NCI-H1048 (cell line): ENCODE measurements at regions not wholly inside any gene's neighbourhood (a gene's known extent, or its start where the extent isn't known, plus 50 kb on each side); places are given as distances from the start of the nearest gene placed in this dataset.

ENCODE experiments used
- DNase-seq: peaks from one replicate; lab custom pipeline; 2025; lab: John Stamatoyannopoulos, UW

DNA sequence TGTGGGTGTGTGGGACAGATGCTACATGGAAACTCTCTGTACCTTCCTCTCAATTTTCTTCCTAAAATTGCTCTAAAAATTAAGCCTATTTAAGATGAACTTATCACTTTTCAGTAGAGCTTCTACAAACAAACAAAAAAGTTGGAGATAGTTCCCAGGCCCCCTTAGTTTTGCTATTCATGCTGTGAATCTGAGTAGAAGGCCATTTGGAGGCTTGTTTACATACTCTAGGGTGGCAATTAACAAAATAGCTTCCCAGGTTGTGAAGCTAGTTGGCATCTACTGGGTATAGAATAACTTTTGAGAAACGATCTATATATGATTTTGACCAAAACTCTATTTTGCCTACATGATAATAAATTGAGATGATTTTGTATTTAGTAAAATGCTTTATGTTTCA, 541.4 kb upstream of the B3GALT2 start:
- DNase-seq: no peak

DNA sequence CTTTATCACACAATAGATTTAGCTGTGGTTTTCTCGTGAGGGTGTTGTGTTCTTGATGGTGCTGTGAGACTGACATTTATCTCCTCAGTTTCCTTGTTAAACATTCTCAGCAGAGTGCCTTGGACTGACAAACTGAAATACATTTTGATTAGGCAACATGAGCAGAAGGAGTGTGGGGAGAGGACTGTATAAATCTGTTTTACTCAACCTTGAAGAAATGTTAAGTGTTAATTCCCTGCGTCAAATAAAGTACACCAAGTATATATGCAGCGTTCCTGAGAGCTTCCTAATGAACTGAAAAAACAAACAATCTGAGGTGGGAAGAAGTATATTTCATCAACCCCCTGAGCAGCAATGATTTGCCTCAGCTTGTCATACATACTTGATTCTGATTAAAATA, 540.3 kb upstream of the B3GALT2 start:
- no peak for DNase-seq

DNA sequence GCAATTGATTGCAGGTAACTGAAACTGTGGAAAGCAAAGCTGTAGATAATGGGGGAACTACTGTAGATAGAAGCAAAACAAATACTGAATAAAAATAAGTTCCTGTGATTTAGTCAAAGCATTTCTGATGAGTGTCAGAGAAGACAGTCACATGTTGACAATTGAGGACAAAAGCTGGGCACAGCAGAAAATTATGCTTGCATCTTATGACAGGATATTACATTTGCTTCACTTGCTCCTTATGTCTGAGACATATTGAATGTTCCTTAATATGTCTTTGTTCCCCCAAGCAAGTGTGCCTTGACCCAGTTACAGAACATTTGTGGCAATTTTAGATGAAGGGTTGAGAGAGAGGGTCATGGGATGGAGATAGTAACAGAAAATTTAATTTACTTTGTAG, 526.0 kb upstream of the B3GALT2 start:
- DNase-seq: no peak

GRCh38 chr1:193709607-193710006, 523.2 kb upstream of the B3GALT2 start:
- no peak for DNase-seq

DNA sequence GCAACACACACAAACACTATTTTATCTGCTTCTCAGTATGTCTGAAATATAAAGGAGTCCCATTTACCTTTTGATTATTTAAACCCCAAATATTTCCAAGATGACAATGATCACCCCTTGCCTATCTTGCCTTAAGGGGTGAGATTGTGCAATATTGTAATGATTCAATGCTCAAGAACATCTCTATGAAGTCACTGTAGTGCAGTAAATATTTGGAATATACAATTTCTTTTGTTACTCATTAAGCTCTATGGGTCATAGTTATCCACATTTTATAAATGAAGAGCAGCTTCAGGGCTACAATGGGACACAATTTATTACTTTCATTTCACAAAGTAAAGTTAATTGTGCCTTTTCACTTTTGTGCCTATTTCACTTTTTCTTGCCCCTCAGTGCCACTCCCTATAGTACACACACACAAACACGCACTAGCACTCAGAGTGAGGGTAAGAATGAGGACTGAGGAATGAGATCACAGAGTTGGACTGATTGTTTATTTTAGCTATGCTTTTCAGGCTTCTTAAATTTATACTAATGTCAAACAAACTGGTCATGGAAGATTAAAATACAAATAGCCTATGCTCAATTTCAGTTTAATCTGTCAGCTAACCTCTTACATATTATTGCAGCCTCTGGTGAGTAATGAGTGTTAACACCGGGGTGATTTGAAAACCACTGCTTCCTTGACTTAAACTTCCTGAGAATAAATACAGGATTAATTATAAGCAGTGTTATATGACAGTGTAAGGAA, 521.0 kb upstream of the B3GALT2 start:
- no peak for DNase-seq

DNA sequence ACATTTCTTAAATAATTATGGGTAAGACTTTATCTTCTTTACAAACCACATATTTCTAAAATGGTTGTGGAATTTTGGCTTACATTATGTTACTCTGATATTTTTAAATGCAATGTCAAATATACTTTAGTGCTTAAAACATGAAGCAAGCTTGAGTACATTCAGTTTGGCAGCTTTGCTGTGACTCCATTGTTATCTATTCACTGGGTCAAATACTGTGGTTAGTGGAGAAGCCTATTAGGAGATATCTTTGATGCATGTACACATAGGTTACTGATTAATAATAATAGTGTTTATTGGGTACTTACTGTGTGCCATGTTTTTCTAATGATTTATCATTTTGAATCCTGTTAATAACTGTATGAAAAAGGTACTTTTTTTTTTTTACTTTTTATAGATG, 520.4 kb upstream of the B3GALT2 start:
- no peak for DNase-seq

- no peak for DNase-seq
Measured at GRCh38 chr1:193705554-193705981, 519.2 kb upstream of the B3GALT2 start.

GRCh38 chr1:193703655-193704054, 517.2 kb upstream of the B3GALT2 start:
- DNase-seq: no peak

DNA sequence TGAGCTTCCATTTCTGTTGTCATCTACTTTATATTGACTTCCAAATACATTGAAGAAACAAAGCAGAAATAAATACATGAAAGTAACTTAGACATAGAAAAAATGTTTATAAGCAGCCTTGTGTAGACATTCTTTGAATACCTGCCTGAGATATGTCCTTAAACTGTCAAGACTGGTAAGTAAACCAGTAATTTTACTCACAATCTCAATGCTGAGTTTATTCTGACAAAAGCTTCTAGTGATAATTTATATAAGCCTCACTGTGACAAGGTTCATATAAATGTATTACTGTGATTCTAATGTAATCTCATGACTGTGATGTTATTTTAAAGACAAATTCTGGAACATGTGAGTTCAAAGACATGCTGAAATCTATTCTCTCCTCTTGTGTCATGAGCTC, 516.7 kb upstream of the B3GALT2 start:
- no peak for DNase-seq

- DNase-seq: no peak
Measured at GRCh38 chr1:193701759-193702158, 515.3 kb upstream of the B3GALT2 start.

DNA sequence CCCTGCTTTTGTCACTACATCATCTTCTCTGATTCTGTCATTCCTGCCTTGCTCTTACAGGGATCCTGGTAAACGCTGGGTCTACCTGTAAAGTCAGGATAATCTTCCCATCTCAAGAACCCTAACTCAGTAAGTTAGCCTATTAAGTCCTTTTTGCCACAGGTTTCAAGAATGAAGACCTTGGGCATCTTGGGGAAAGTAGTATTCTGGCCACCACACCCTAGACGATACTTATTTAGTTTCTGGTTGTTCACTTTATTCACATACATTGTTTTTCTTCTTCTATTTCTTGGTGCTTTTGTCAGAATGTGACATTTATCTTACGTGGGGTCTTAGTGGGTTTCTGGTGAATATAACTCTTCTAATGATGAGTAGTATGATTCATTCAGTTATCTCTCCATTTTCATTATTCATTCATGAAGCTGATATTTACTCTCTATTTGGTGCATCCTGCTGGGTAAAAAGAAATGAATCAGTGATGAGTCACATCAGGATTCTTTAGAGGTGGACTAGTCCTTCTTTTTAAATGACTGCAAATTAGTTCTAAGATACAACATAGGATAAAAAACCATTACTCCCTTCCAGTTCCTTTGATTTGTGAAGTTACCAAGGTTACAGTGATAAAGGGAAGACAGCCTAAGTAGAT, 514.4 kb upstream of the B3GALT2 start:
- DNase-seq: no peak

GRCh38 chr1:193699261-193699660, 512.8 kb upstream of the B3GALT2 start:
- no peak for DNase-seq

DNA sequence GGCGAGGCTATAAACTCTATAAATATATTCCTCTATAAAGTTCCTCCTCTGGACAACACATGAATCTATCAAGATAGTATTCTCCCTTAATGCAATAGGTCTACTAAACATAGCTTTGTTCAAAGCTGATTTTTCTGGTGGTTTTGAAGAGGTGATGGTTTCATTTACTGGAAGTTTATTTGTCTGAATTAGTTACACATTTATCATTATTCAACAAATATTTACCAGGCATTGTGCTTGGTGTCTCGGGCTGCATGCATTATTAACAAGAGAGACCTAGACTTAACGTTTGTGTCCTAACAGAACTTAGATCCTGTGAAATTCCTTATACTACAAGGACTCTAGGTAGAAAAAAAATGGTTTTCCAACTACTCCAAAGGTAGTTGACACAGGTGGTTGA, 511.4 kb upstream of the B3GALT2 start:
- DNase-seq: no peak

GRCh38 chr1:193697115-193697762, 510.8 kb upstream of the B3GALT2 start:
- no peak for DNase-seq

- DNase-seq: no peak
Measured at GRCh38 chr1:193694741-193695140, 508.3 kb upstream of the B3GALT2 start.

GRCh38 chr1:193685986-193686385, 499.6 kb upstream of the B3GALT2 start:
- no peak for DNase-seq

DNA sequence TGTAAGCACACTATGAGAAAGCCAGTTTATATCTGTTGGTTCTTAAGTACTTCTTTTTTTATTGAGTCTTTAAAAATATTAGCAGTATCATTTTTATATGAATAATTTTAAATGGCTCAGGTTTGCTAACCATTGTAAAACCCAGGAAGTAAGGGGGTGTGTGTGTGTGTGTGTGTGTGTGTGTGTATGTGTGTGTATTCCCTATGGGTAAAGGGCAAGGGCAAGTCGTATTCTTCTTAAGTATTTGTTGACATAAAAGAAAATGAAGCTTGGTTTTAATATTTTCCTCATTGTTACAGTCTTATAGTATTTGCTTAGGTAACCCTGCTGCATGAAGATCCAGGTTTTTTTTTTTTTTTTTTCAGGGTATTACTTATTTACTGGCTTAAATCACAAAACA, 495.0 kb upstream of the B3GALT2 start:
- DNase-seq: no peak

- no peak for DNase-seq
Measured at GRCh38 chr1:193680924-193681316, 494.5 kb upstream of the B3GALT2 start.

- no peak for DNase-seq
Measured at GRCh38 chr1:193680247-193680923, 494.0 kb upstream of the B3GALT2 start.

- DNase-seq: no peak
Measured at GRCh38 chr1:193677874-193678273, 491.5 kb upstream of the B3GALT2 start.

- DNase-seq: no peak
Measured at GRCh38 chr1:193676996-193677549, 490.7 kb upstream of the B3GALT2 start.

DNA sequence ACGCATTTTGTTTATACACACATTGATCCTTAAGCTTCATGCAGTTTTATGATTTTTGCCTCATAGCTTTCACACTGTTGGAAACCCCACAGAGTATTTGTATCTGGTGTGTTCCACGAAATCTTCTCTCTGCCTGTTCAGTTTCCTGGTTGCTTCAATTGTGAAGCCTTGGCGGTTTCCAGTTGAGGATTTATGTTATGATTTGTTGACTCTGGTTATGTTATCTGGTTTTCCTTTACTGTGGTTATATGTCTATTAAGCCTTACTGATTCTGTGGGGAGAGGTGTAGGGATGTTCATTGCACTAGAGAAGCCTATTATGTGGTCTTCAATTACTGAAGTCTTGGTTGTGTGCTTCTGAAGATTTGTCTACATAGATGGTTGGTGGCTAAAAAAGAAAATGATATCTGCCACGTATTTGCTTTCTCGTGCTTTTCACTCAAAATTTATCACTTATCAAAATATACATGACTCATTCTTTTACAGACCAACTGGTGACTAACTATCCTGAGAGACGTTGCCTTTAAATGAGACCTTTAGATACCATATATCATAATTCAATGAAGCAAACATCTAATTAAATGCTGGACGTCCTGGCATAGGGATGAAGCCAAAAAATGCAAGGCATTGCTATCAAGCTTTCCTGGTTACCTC, 488.0 kb upstream of the B3GALT2 start:
- no peak for DNase-seq
